WTC11 (cell line): ENCODE measurements at regions not wholly inside any gene's neighbourhood (a gene's known extent, or its start where the extent isn't known, plus 50 kb on each side); places are given as distances from the start of the nearest gene placed in this dataset.
A peak's percentile ranks its signal among the peaks of the same experiment; 100 is the strongest.

Source experiments
- ATAC-seq: fragments of 200-7000 bp; cut with Tn5 transposase; 2 replicates; pipeline ENCODE4 v1.10.0; 2021; ENCODE audit warnings: mild to moderate bottlenecking, moderate library complexity
- CTCF ChIA-PET: fragments of 300-600 bp; sonication (Branson Sonifier 250); formaldehyde crosslinking; loops from one replicate; lab custom pipeline; 2021; ENCODE audit warnings: antibody characterized with exemption; lab: Charles Lee
- POLR2A ChIA-PET: fragments of 350-600 bp; sonication (Branson Sonifier 250); formaldehyde crosslinking; loops from one replicate; lab custom pipeline; 2021; ENCODE audit warnings: antibody characterized with exemption; lab: Charles Lee
- DNase-seq: peaks from one replicate; pipeline ENCODE4 v3.0.0; 2021; ENCODE audit warnings: low spot score
- H3K27ac Mint-ChIP-seq: 2 replicates; pipeline ENCODE4 v1.8.0; 2021; ENCODE audit warnings: mixed read lengths
- H3K27me3 Mint-ChIP-seq: 2 replicates; pipeline ENCODE4 v1.8.0; 2021; ENCODE audit warnings: low read depth, mild to moderate bottlenecking, moderate library complexity, mixed read lengths
- H3K36me3 Mint-ChIP-seq: 2 replicates; pipeline ENCODE4 v1.8.0; 2021; ENCODE audit warnings: mixed read lengths
- H3K4me1 Mint-ChIP-seq: 2 replicates; pipeline ENCODE4 v1.8.0; 2022; ENCODE audit warnings: mixed read lengths
- H3K4me3 Mint-ChIP-seq: 2 replicates; pipeline ENCODE4 v1.8.0; 2021; ENCODE audit warnings: mild to moderate bottlenecking, moderate library complexity, mixed read lengths
- H3K9me3 Mint-ChIP-seq: 2 replicates; pipeline ENCODE4 v1.8.0; 2021; ENCODE audit warnings: mixed read lengths
- AFF4 ChIP-seq: sonication (generic); formaldehyde crosslinking; IDR thresholded peaks from 2 replicates; pipeline ENCODE4 v1.8.1; 2023; ENCODE audit warnings: mild to moderate bottlenecking, missing genetic modification reagents, borderline replicate concordance
- ATF1 ChIP-seq: sonication (generic); formaldehyde crosslinking; IDR thresholded peaks from 2 replicates; pipeline ENCODE4 v1.8.1; 2023; ENCODE audit warnings: mild to moderate bottlenecking, moderate library complexity, missing genetic modification reagents
- ATF3 ChIP-seq: sonication (generic); formaldehyde crosslinking; conservative IDR thresholded peaks from 2 replicates; pipeline ENCODE4 v1.8.1; 2022; ENCODE audit warnings: mild to moderate bottlenecking, missing genetic modification reagents
- CBFB ChIP-seq: sonication (generic); formaldehyde crosslinking; IDR thresholded peaks from 2 replicates; pipeline ENCODE4 v1.8.1; 2022; ENCODE audit warnings: mild to moderate bottlenecking, low read depth, missing genetic modification reagents
- CREM ChIP-seq: sonication (generic); formaldehyde crosslinking; IDR thresholded peaks from 2 replicates; pipeline ENCODE4 v1.8.1; 2022; ENCODE audit warnings: mild to moderate bottlenecking, missing genetic modification reagents, moderate library complexity
- E2F1 ChIP-seq: sonication (generic); formaldehyde crosslinking; IDR thresholded peaks from 2 replicates; pipeline ENCODE4 v1.8.0; 2022; ENCODE audit warnings: mild to moderate bottlenecking, missing genetic modification reagents
- EMX1 ChIP-seq: fragments of 250-450 bp; sonication (Bioruptor Pico); IDR thresholded peaks from 2 replicates; pipeline ENCODE4 v1.8.0; 2021; ENCODE audit warnings: mild to moderate bottlenecking
- FOXK1 ChIP-seq: sonication (generic); formaldehyde crosslinking; IDR thresholded peaks from 2 replicates; pipeline ENCODE4 v1.8.0; 2022; ENCODE audit warnings: mild to moderate bottlenecking, moderate library complexity, missing genetic modification reagents
- FOXP4 ChIP-seq: sonication (generic); formaldehyde crosslinking; IDR thresholded peaks from 2 replicates; pipeline ENCODE4 v1.8.0; 2022; ENCODE audit warnings: mild to moderate bottlenecking, missing genetic modification reagents
- GABPB1 ChIP-seq: sonication (generic); formaldehyde crosslinking; IDR thresholded peaks from 2 replicates; pipeline ENCODE4 v1.8.1; 2023; ENCODE audit warnings: mild to moderate bottlenecking, missing genetic modification reagents
- JAZF1 ChIP-seq: fragments of 250-450 bp; sonication (Bioruptor Pico); IDR thresholded peaks from 2 replicates; pipeline ENCODE4 v1.9.0; 2021; ENCODE audit warnings: moderate library complexity, mild to moderate bottlenecking, inconsistent platforms
- NFE2L1 ChIP-seq: sonication (generic); formaldehyde crosslinking; IDR thresholded peaks from 2 replicates; pipeline ENCODE4 v1.8.1; 2023; ENCODE audit warnings: missing genetic modification reagents
- OVOL2 ChIP-seq: fragments of 250-450 bp; sonication (Bioruptor Pico); IDR thresholded peaks from 2 replicates; pipeline ENCODE4 v1.9.0; 2021; ENCODE audit warnings: mild to moderate bottlenecking, borderline replicate concordance
- RORB ChIP-seq: fragments of 250-450 bp; sonication (Bioruptor Pico); IDR thresholded peaks from 2 replicates; pipeline ENCODE4 v1.9.0; 2021; ENCODE audit warnings: mild to moderate bottlenecking
- SMAD3 ChIP-seq: sonication (generic); formaldehyde crosslinking; IDR thresholded peaks from 2 replicates; pipeline ENCODE4 v1.8.0; 2022; ENCODE audit warnings: missing genetic modification reagents, mild to moderate bottlenecking, borderline replicate concordance
- SOX15 ChIP-seq: fragments of 250-450 bp; sonication (Bioruptor Pico); IDR thresholded peaks from 2 replicates; pipeline ENCODE4 v1.9.0; 2021; ENCODE audit warnings: mild to moderate bottlenecking
- STAT6 ChIP-seq: sonication (generic); formaldehyde crosslinking; conservative IDR thresholded peaks from 2 replicates; pipeline ENCODE4 v1.8.1; 2023; ENCODE audit warnings: mild to moderate bottlenecking, low read depth, missing genetic modification reagents, moderate library complexity
- ZBTB43 ChIP-seq: sonication (generic); formaldehyde crosslinking; IDR thresholded peaks from 2 replicates; pipeline ENCODE4 v1.8.1; 2023; ENCODE audit warnings: mild to moderate bottlenecking, missing genetic modification reagents
- ZNF121 ChIP-seq: sonication (generic); formaldehyde crosslinking; IDR thresholded peaks from 2 replicates; pipeline ENCODE4 v1.8.0; 2023; ENCODE audit warnings: missing genetic modification reagents
- ZNF232 ChIP-seq: sonication (generic); formaldehyde crosslinking; IDR thresholded peaks from 2 replicates; pipeline ENCODE4 v1.8.0; 2022; ENCODE audit warnings: mild to moderate bottlenecking, missing genetic modification reagents
- ZNF423 ChIP-seq: fragments of 250-450 bp; sonication (Bioruptor Pico); IDR thresholded peaks from 2 replicates; pipeline ENCODE4 v2.1.2; 2022; ENCODE audit warnings: mild to moderate bottlenecking, moderate library complexity

GRCh38 chr7:125386211-125386610, 456.6 kb upstream of the POT1 start:
- Mint-ChIP-seq H3K27ac (no peak overlapping the region), H3K27me3 (no peaks in the 10 kb centered on the region), H3K36me3 (no peaks in the 10 kb centered on the region), H3K4me3 (no peak overlapping the region), H3K4me1 (no peaks in the 10 kb centered on the region), H3K9me3 (no peaks in the 10 kb centered on the region)
- TF ChIP-seq AFF4, result no peak
- TF ChIP-seq JAZF1 (CRISPR knock-in tag), result no peak
- TF ChIP-seq E2F1 (CRISPR knock-in tag), result no peak
- no peak for TF ChIP-seq RORB (CRISPR knock-in tag)
- TF ChIP-seq STAT6 (CRISPR knock-in tag), result no peak
- no peak for TF ChIP-seq SOX15 (CRISPR knock-in tag)
- TF ChIP-seq ZNF121, result no peak
- no peak for TF ChIP-seq ATF1 (CRISPR knock-in tag)
- no peak for TF ChIP-seq EMX1 (CRISPR knock-in tag)
- ChIA-PET CTCF (no interaction called here), POLR2A (no interaction called here)
- ATAC-seq (no peak), DNase-seq (no peak)

- Mint-ChIP-seq H3K9me3 (no peaks in the 10 kb centered on the region), H3K27ac (no peak overlapping the region), H3K27me3 (no peaks in the 10 kb centered on the region), H3K36me3 (no peaks in the 10 kb centered on the region), H3K4me1 (no peaks in the 10 kb centered on the region), H3K4me3 (no peak overlapping the region)
- ATAC-seq (peak; percentile 80), DNase-seq (no peak)
- TF ChIP-seq EMX1 (CRISPR knock-in tag) (no peak), ZNF423 (CRISPR knock-in tag) (no peak), SOX15 (CRISPR knock-in tag) (no peak), ATF3 (CRISPR knock-in tag) (no peak), FOXP4 (CRISPR knock-in tag) (no peak), SMAD3 (CRISPR knock-in tag) (no peak)
- POLR2A ChIA-PET, result no interaction called here
- CTCF ChIA-PET, result no interaction called here
Observed at GRCh38 chr7:125383324-125383723, 453.7 kb upstream of the POT1 start.

GRCh38 chr7:125382401-125382800, 452.8 kb upstream of the POT1 start:
- DNase-seq, result no peak
- no peak overlapping the region for H3K27ac Mint-ChIP-seq
- ChIA-PET POLR2A (no interaction called here), CTCF (interaction anchor here (1.1 kb wide), 1 partner anchor 247 kb away, joined by 3 read pairs; no protein-coding TSS in a partner anchor)
- no peaks in the 10 kb centered on the region for H3K36me3 Mint-ChIP-seq
- H3K4me1 Mint-ChIP-seq, result no peaks in the 10 kb centered on the region
- no peaks in the 10 kb centered on the region for H3K9me3 Mint-ChIP-seq
- no peaks in the 10 kb centered on the region for H3K27me3 Mint-ChIP-seq
- no peak for ATAC-seq
- H3K4me3 Mint-ChIP-seq, result no peak overlapping the region
- no peak for TF ChIP-seq EMX1 (CRISPR knock-in tag)
- TF ChIP-seq CREM (CRISPR knock-in tag), result no peak
- TF ChIP-seq ZBTB43 (CRISPR knock-in tag), result no peak
- TF ChIP-seq NFE2L1 (CRISPR knock-in tag), result no peak
- no peak for TF ChIP-seq GABPB1
- no peak for TF ChIP-seq OVOL2 (CRISPR knock-in tag)
- no peak for TF ChIP-seq CBFB
- TF ChIP-seq SOX15 (CRISPR knock-in tag), result no peak
- no peak for TF ChIP-seq ZNF232
- no peak for TF ChIP-seq FOXK1 (CRISPR knock-in tag)
- no peak for TF ChIP-seq ZNF121
